Activated CD8-positive, alpha-beta T cell treated with anti-CD3 and anti-CD28 coated beads for 36 hours (primary cell): ENCODE measurements at regions not wholly inside any gene's neighbourhood (a gene's known extent, or its start where the extent isn't known, plus 50 kb on each side); places are given as distances from the start of the nearest gene placed in this dataset.
"Not testable (repeated sequence)": the region's sequence is repeated elsewhere in the genome, so short reads cannot be mapped to it uniquely, and the experiment has no call there.

Experiments
- ATAC-seq: fragments of 200-7000 bp; cut with Tn5 transposase; one replicate; pipeline ENCODE4 v1.10.0; 2021; ENCODE audit warnings: mild to moderate bottlenecking, moderate library complexity
- CTCF ChIA-PET: fragments of 350-600 bp; sonication (Branson Sonifier 250); formaldehyde crosslinking; loops from one replicate; lab custom pipeline; 2021; ENCODE audit warnings: antibody characterized with exemption; lab: Charles Lee
- POLR2A ChIA-PET: fragments of 350-600 bp; sonication (Branson Sonifier 250); formaldehyde crosslinking; loops from one replicate; lab custom pipeline; 2021; ENCODE audit warnings: antibody characterized with exemption; lab: Charles Lee
- DNase-seq: peaks from one replicate; pipeline ENCODE4 v3.0.0-alpha.2; 2020
- H3K27ac Mint-ChIP-seq: one replicate; pipeline ENCODE4 v1.8.0; 2021; ENCODE audit warnings: mild to moderate bottlenecking, mixed read lengths
- H3K27me3 Mint-ChIP-seq: one replicate; pipeline ENCODE4 v1.8.0; 2021; ENCODE audit warnings: mixed read lengths
- H3K36me3 Mint-ChIP-seq: one replicate; pipeline ENCODE4 v1.8.0; 2021; ENCODE audit warnings: low read depth, mixed read lengths
- H3K4me1 Mint-ChIP-seq: one replicate; pipeline ENCODE4 v1.8.0; 2021; ENCODE audit warnings: low read depth, mixed read lengths
- H3K4me3 Mint-ChIP-seq: one replicate; pipeline ENCODE4 v1.8.0; 2021; ENCODE audit warnings: mild to moderate bottlenecking, moderate library complexity, mixed read lengths
- H3K9me3 Mint-ChIP-seq: one replicate; pipeline ENCODE4 v1.8.0; 2021; ENCODE audit warnings: mixed read lengths
- intact Hi-C: fragments of 100-400 bp; cut with micrococcal nuclease; formaldehyde crosslinking; loops from one replicate; pipeline ENCODE4 v1.10.0; 2022
- TF ChIP-seq, protein P1 (sequence below): fragments of 200-600 bp; IDR thresholded peaks from one replicate; pipeline ENCODE4 v1.8.0; 2022; ENCODE audit warnings: antibody characterized with exemption, mild to moderate bottlenecking

DNA sequence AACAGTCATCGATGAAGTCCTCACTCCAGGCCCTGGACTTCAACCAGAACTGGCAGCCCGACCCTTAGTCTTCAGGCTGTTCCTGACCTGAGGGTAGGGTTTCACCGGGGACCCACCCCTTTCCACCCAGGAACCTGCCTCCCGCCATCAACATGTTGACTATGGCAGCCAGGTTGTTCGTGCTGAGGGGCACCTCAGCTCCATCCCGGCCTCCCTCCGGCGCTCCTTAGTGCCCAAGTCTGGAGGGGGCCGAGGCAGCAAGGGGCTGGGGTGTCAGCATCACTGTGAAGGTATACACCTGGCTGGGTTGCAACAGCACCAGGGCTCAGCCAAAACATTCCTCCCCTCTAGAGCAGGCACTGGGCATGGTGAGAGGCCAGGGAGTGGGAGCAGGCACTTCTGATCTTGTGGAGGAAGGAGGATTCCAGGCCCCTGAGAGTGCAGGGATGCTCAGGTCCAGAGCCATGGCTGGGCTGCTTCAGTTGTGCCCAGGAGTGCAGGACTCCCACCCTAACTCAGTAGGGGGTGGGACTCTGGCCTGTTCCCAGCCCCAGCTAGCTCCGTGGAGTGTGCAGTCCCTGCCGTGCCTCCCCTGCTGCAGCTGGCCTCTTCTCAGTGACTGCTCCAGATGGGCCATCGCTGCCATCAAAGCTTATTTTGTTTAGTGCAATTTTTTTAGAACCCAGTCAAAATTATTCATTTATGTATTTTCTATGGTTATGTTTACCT lies 1445.9 kb downstream of the PCDH9 start:
- DNase-seq: no peak
- H3K27me3 Mint-ChIP-seq: no peaks in the 10 kb centered on the region
- H3K9me3 Mint-ChIP-seq: peaks cover 14% of the 10 kb centered on the region
- ChIA-PET POLR2A (no interaction called here), CTCF (no interaction called here)
- intact Hi-C loops: no loop called here
- no peaks in the 10 kb centered on the region for H3K36me3 Mint-ChIP-seq
- TF ChIP-seq, protein P1, sequence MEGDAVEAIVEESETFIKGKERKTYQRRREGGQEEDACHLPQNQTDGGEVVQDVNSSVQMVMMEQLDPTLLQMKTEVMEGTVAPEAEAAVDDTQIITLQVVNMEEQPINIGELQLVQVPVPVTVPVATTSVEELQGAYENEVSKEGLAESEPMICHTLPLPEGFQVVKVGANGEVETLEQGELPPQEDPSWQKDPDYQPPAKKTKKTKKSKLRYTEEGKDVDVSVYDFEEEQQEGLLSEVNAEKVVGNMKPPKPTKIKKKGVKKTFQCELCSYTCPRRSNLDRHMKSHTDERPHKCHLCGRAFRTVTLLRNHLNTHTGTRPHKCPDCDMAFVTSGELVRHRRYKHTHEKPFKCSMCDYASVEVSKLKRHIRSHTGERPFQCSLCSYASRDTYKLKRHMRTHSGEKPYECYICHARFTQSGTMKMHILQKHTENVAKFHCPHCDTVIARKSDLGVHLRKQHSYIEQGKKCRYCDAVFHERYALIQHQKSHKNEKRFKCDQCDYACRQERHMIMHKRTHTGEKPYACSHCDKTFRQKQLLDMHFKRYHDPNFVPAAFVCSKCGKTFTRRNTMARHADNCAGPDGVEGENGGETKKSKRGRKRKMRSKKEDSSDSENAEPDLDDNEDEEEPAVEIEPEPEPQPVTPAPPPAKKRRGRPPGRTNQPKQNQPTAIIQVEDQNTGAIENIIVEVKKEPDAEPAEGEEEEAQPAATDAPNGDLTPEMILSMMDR: no peak
- no peaks in the 10 kb centered on the region for H3K4me1 Mint-ChIP-seq
- H3K4me3 Mint-ChIP-seq: no peak overlapping the region
- H3K27ac Mint-ChIP-seq: no peak overlapping the region
- no peak for ATAC-seq

DNA sequence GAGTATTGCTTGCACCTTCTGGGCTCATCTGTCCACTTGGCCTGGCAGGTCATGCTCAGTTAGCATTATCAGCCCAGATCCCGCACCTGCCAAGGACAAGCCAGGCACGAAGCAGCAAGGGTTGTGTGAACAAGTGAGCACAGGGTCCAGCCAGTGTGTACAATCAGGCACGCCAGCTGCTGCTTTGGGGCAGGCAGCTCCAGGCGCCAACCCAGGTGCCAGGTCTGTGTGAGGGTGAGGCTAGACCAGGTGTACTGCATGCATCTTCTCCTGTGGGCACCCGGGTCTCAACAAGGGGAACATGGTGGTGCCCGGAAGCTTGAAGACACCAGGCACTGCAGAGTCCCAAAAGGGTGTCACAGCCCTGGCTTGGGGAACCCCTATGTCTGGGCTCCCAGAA lies 1446.8 kb downstream of the PCDH9 start:
- TF ChIP-seq, protein P1: no peak
- ChIA-PET POLR2A (no interaction called here), CTCF (no interaction called here)
- DNase-seq (no peak), ATAC-seq (no peak)
- no peak overlapping the region for H3K27ac Mint-ChIP-seq
- no peaks in the 10 kb centered on the region for H3K4me1 Mint-ChIP-seq
- intact Hi-C loops: no loop called here
- peaks cover 15% of the 10 kb centered on the region for H3K9me3 Mint-ChIP-seq
- no peaks in the 10 kb centered on the region for H3K27me3 Mint-ChIP-seq
- no peaks in the 10 kb centered on the region for H3K36me3 Mint-ChIP-seq
- no peak overlapping the region for H3K4me3 Mint-ChIP-seq

DNA sequence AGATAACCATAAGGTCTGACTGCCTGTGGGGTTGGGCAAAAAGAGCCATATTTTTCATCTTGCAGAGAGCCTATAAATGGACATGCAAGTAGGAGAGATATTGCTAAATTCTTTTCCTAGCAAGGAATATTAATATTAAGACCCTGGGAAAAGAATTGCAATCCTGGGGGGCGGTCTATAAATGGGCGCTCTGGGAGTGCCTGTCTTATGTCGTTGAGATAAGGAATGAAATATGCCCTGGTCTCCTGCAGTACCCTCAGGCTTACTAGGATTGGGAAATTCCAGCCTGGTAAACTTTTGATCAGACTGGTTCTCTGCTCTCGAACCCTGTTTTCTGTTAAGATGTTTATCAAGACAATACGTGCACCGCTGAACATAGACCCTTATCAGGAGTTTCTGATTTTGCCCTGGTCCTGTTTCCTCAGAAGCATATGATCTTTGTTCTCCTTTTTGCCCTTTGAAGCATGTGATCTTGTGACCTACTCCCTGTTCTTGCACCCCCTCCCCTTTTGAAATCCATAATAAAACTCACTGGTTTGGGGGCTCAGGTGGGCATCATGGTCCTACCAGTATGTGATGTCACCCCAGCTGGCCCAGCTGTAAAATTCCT lies 1458.3 kb downstream of the PCDH9 start:
- DNase-seq, H3K4me1 Mint-ChIP-seq, CTCF ChIA-PET, H3K4me3 Mint-ChIP-seq, H3K36me3 Mint-ChIP-seq, H3K27ac Mint-ChIP-seq, ATAC-seq, intact Hi-C loops, H3K27me3 Mint-ChIP-seq, POLR2A ChIA-PET: not testable (repeated sequence)
- peaks cover 29% of the 10 kb centered on the region for H3K9me3 Mint-ChIP-seq

DNA sequence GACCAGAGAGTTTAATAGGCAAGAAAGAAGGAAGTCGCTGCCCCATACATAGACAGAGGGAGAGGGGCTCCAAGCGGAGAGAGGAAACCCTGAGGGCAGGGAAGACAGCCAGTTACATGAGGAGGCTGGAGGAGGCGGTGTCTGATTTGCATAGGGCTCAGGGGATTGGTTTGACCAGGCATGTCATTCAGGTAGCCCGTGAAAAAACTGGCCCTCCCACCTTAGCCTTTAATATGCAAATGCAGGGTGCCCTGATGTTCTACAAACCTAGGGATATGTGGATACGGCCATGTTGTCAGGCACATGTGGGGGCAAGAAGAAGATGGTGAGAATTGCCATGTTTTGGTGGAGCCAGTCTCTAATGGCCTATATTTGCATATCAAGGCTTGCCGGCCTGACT lies 1461.6 kb downstream of the PCDH9 start:
- Mint-ChIP-seq H3K27ac (no peak overlapping the region), H3K4me3 (no peak overlapping the region), H3K27me3 (no peaks in the 10 kb centered on the region), H3K4me1 (no peaks in the 10 kb centered on the region), H3K36me3 (no peaks in the 10 kb centered on the region), H3K9me3 (peaks cover 25% of the 10 kb centered on the region)
- TF ChIP-seq, protein P1: no peak
- ChIA-PET POLR2A (no interaction called here), CTCF (no interaction called here)
- DNase-seq (no peak), ATAC-seq (no peak)
- intact Hi-C loops: no loop called here

GRCh38 chr13:65763811-65764210 lies 1466.3 kb downstream of the PCDH9 start:
- Mint-ChIP-seq H3K36me3 (no peaks in the 10 kb centered on the region), H3K4me3 (no peak overlapping the region), H3K9me3 (peaks cover 14% of the 10 kb centered on the region), H3K27ac (no peak overlapping the region), H3K27me3 (no peaks in the 10 kb centered on the region), H3K4me1 (no peaks in the 10 kb centered on the region)
- CTCF ChIA-PET: no interaction called here
- ATAC-seq (no peak), DNase-seq (no peak)
- TF ChIP-seq, protein P1: no peak
- POLR2A ChIA-PET: no interaction called here
- intact Hi-C loops: no loop called here
